ENCODE measurements at regions not wholly inside any gene's neighbourhood (a gene's known extent, or its start where the extent isn't known, plus 50 kb on each side); places are given as distances from the start of the nearest gene placed in this dataset.

- H3K27me3 Mint-ChIP-seq (ENCODE audit: low read depth): no peaks in the 10 kb centered on the region
- Histone ChIP-seq H4K91ac (ENCODE audit: insufficient read length, low read depth, low read length) (no peak overlapping the region), H4K5ac (ENCODE audit: insufficient read length, low read depth, low read length) (no peak overlapping the region), H3K23ac (ENCODE audit: insufficient read length, low read depth, low read length) (no peak overlapping the region), H2BK120ac (ENCODE audit: low read depth, low read length, poor library complexity, severe bottlenecking) (no peak overlapping the region), H2BK5ac (ENCODE audit: insufficient read length, low read length) (no peak overlapping the region), H3K4me2 (ENCODE audit: insufficient read depth, insufficient read length, low read length) (no peak overlapping the region), H3K4me1 (ENCODE audit: insufficient read depth, low read length) (no peaks in the 10 kb centered on the region), H3K27me3 (ENCODE audit: insufficient read depth, low read length) (no peaks in the 10 kb centered on the region), H3K9me3 (ENCODE audit: control insufficient read depth, low read depth, low read length) (no peaks in the 10 kb centered on the region), H4K20me1 (ENCODE audit: control insufficient read depth, insufficient read depth, insufficient read length) (no peaks in the 10 kb centered on the region), H2BK15ac (ENCODE audit: low read depth, low read length) (no peak overlapping the region), H2BK20ac (ENCODE audit: low read depth, low read length, poor library complexity, severe bottlenecking) (no peak overlapping the region), H3K14ac (ENCODE audit: insufficient read depth, low read length) (no peak overlapping the region), H3K27ac (ENCODE audit: insufficient read length, low read depth, low read length) (no peak overlapping the region), H2BK12ac (ENCODE audit: insufficient read length, low read depth, low read length) (no peak overlapping the region), H2AFZ (ENCODE audit: low read length) (no peak overlapping the region), H2AK5ac (ENCODE audit: insufficient read length, low read length) (no peak overlapping the region), H3K4ac (ENCODE audit: low read depth, low read length) (no peak overlapping the region), H3K79me1 (ENCODE audit: insufficient read depth, low read depth, low read length, poor library complexity, severe bottlenecking) (no peaks in the 10 kb centered on the region), H4K8ac (replicated peaks; ENCODE audit: insufficient read length, low read depth, low read length) (no peak overlapping the region), H3T11ph (ENCODE audit: low read length) (no peak overlapping the region), H3K23me2 (ENCODE audit: insufficient read length, low read depth, low read length, poor library complexity, severe bottlenecking) (no peaks in the 10 kb centered on the region), H3K56ac (ENCODE audit: insufficient read length, low read depth, low read length) (no peak overlapping the region), H3K9ac (ENCODE audit: extremely low read depth, insufficient read length, low read length) (no peak overlapping the region), H3K79me2 (ENCODE audit: insufficient read depth, low read length) (no peaks in the 10 kb centered on the region), H3K18ac (ENCODE audit: insufficient read length, low read depth, low read length) (no peak overlapping the region)
- TF ChIP-seq CTCF (conservative IDR thresholded peaks at IDR 0.05): no peak
- H3K27ac Mint-ChIP-seq: no peak overlapping the region
- no peaks in the 10 kb centered on the region for H3K4me1 Mint-ChIP-seq
- H3K36me3 Mint-ChIP-seq (ENCODE audit: insufficient read depth in 1 of 3, low read depth in 3 of 3): peaks cover 3 to 14% (median 6%) of the 10 kb centered on the region in 3 experiments; a peak in 5 of 7 replicates
- H3K9me3 Mint-ChIP-seq: peaks cover 10 to 16% of the 10 kb centered on the region in 2 experiments
- no peak overlapping the region for H3K4me3 Mint-ChIP-seq
- no peak for DNase-seq
Measured at GRCh38 chr1:78755986-78756385, 106.4 kb downstream of the IFI44 start.

All from H9 (cell line).